ENCODE measurements at regions not wholly inside any gene's neighbourhood (a gene's known extent, or its start where the extent isn't known, plus 50 kb on each side); places are given as distances from the start of the nearest gene placed in this dataset.

GRCh38 chr5:167361795-167362194 lies 929.6 kb upstream of the WWC1 start:
- no peak overlapping the region for H2AFZ ChIP-seq (ENCODE audit: low read length)
- H3K4me1 ChIP-seq (ENCODE audit: insufficient read depth, low read length) = no peaks in the 10 kb centered on the region
- no peak overlapping the region for H3K9ac ChIP-seq (ENCODE audit: insufficient read depth, low read depth, low read length)
- H3K4me2 ChIP-seq (ENCODE audit: low read depth, low read length) = no peak overlapping the region
- H3K27ac ChIP-seq (ENCODE audit: extremely low read length, insufficient read depth, low read length) = no peak overlapping the region
- intact Hi-C loops (cut with micrococcal nuclease; ENCODE audit: unreplicated experiment) (no loop called here), in situ Hi-C loops (cut with HindIII; ENCODE audit: extremely low pct_ligation_motif_present, low pct_unique_long_range_greater_than_20kb) (no loop called here)
- no peaks in the 10 kb centered on the region for H3K36me3 ChIP-seq (replicated peaks in 1 of 2; ENCODE audit: control insufficient read depth in 1 of 2, insufficient read depth in 2 of 2, low read length in 2 of 2)
- WGBS (ENCODE audit: low lambda C conversion rate) = 0% methylated on average over 1 of the region's 1 CpG
- DNase-seq (ENCODE audit: low spot score) (no peak), ATAC-seq (no peak), FAIRE-seq (no peak)
- H4K20me1 ChIP-seq (ENCODE audit: insufficient read depth, low read length) = no peaks in the 10 kb centered on the region
- H3K9me3 ChIP-seq (ENCODE audit: low read length) = no peaks in the 10 kb centered on the region
- BruUV-seq (replicated peaks) = no TSS peak
- no peak overlapping the region for H3K4me3 ChIP-seq (replicated peaks in 1 of 3; ENCODE audit: insufficient read depth in 1 of 3, low read depth in 2 of 3, low read length in 3 of 3)
- no peaks in the 10 kb centered on the region for H3K79me2 ChIP-seq (ENCODE audit: insufficient read depth, low read length)
- ChIA-PET POLR2A (no interaction called here), CTCF (ENCODE audit: low intra/inter-chr PET ratio, low total read pairs) (no interaction called here)
- TF ChIP-seq ZNF616 (CRISPR knock-in tag; IDR thresholded peaks at IDR 0.05; ENCODE audit: low read depth) (no peak), ESRRA (CRISPR knock-in tag; IDR thresholded peaks at IDR 0.05; ENCODE audit: low read depth) (no peak), ZNF609 (CRISPR knock-in tag; IDR thresholded peaks at IDR 0.05; ENCODE audit: borderline replicate concordance) (no peak), ZNF225 (CRISPR knock-in tag; IDR thresholded peaks at IDR 0.05) (no peak), USF2 (IDR thresholded peaks at IDR 0.05; ENCODE audit: low read depth, low read length) (no peak), USF2 (CRISPR knock-in tag; IDR thresholded peaks at IDR 0.05; ENCODE audit: borderline replicate concordance) (no peak), KLF6 (CRISPR knock-in tag; IDR thresholded peaks at IDR 0.05) (no peak)
- TF ChIP-seq, protein P1, sequence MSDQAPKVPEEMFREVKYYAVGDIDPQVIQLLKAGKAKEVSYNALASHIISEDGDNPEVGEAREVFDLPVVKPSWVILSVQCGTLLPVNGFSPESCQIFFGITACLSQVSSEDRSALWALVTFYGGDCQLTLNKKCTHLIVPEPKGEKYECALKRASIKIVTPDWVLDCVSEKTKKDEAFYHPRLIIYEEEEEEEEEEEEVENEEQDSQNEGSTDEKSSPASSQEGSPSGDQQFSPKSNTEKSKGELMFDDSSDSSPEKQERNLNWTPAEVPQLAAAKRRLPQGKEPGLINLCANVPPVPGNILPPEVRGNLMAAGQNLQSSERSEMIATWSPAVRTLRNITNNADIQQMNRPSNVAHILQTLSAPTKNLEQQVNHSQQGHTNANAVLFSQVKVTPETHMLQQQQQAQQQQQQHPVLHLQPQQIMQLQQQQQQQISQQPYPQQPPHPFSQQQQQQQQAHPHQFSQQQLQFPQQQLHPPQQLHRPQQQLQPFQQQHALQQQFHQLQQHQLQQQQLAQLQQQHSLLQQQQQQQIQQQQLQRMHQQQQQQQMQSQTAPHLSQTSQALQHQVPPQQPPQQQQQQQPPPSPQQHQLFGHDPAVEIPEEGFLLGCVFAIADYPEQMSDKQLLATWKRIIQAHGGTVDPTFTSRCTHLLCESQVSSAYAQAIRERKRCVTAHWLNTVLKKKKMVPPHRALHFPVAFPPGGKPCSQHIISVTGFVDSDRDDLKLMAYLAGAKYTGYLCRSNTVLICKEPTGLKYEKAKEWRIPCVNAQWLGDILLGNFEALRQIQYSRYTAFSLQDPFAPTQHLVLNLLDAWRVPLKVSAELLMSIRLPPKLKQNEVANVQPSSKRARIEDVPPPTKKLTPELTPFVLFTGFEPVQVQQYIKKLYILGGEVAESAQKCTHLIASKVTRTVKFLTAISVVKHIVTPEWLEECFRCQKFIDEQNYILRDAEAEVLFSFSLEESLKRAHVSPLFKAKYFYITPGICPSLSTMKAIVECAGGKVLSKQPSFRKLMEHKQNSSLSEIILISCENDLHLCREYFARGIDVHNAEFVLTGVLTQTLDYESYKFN (CRISPR knock-in tag; conservative IDR thresholded peaks at IDR 0.05) = no peak
- no peaks in the 10 kb centered on the region for H3K27me3 ChIP-seq (ENCODE audit: control insufficient read depth in 1 of 2, insufficient read depth in 2 of 2, low read length in 2 of 2)
